NT2/D1 (cell line): ENCODE measurements at regions not wholly inside any gene's neighbourhood (a gene's known extent, or its start where the extent isn't known, plus 50 kb on each side); places are given as distances from the start of the nearest gene placed in this dataset.

ENCODE experiments used
- YY1 ChIP-seq: IDR thresholded peaks from 2 replicates; pipeline ENCODE4 v1.6.1; 2011; ENCODE audit not compliant: insufficient read length, insufficient read depth
- ZNF274 ChIP-seq: IDR thresholded peaks from 2 replicates; pipeline ENCODE4 v1.6.1; 2011; ENCODE audit warnings: mild to moderate bottlenecking, low read depth, low read length

- no peak for TF ChIP-seq YY1
- no peak for TF ChIP-seq ZNF274
Observed at GRCh38 chr22:48576333-48577013, 1251.2 kb downstream of the BRD1 start.
